ENCODE measurements at regions not wholly inside any gene's neighbourhood (a gene's known extent, or its start where the extent isn't known, plus 50 kb on each side); places are given as distances from the start of the nearest gene placed in this dataset.

DNA sequence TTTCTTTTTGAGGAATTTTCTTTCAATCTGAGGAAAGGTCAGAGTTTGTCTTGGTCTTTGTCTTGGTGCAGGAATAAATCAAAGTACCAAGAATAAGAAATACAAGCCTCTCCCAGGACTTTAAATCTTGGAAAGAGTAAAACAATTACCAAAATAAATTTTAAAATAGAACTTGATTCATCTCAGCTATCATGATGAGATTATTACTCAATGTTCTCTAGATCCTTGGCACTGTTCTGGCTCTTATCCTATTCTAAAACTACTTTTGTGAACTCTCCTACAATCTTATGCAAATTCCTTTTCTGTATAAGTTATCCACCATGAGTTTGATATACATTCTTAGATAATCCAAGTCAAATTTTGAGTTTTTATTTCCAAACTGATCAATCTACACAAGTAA is 464.3 kb downstream of the PPARGC1A start:
- no peak for TF ChIP-seq CTCF (IDR thresholded peaks at IDR 0.05; ENCODE audit: poor library complexity, severe bottlenecking)
- TF ChIP-seq POLR2AphosphoS5 (IDR thresholded peaks at IDR 0.05): no peak

Measured in neural cell (in vitro differentiated cells).